H9 (cell line): ENCODE measurements at regions not wholly inside any gene's neighbourhood (a gene's known extent, or its start where the extent isn't known, plus 50 kb on each side); places are given as distances from the start of the nearest gene placed in this dataset.

ENCODE experiments used
- DNase-seq: peaks from one replicate; pipeline ENCODE4 v3.0.0-alpha.2; 2017
- H2AFZ ChIP-seq: one replicate; pipeline ENCODE4 v1.6.1; 2013; ENCODE audit warnings: mild to moderate bottlenecking, low read length, control low read depth, moderate library complexity
- H2AK5ac ChIP-seq: 2 replicates; pipeline ENCODE4 v1.6.1; 2013; ENCODE audit warnings: low read length, control low read depth, mixed read lengths; ENCODE audit not compliant: insufficient read length
- H2BK120ac ChIP-seq: one replicate; pipeline ENCODE4 v1.6.1; 2013; ENCODE audit warnings: low read depth, mild to moderate bottlenecking, low read length, control low read depth, inconsistent platforms; ENCODE audit not compliant: poor library complexity, severe bottlenecking
- H2BK12ac ChIP-seq: 2 replicates; pipeline ENCODE4 v1.6.1; 2013; ENCODE audit warnings: low read length, control low read depth, mixed read lengths, low read depth; ENCODE audit not compliant: insufficient read length
- H2BK15ac ChIP-seq: 2 replicates; pipeline ENCODE4 v1.6.1; 2013; ENCODE audit warnings: low read depth, low read length, control low read depth
- H2BK20ac ChIP-seq: one replicate; pipeline ENCODE4 v1.6.1; 2013; ENCODE audit warnings: low read depth, mild to moderate bottlenecking, low read length, control low read depth, inconsistent platforms; ENCODE audit not compliant: poor library complexity, severe bottlenecking
- H2BK5ac ChIP-seq: 2 replicates; pipeline ENCODE4 v1.6.1; 2013; ENCODE audit warnings: low read length, control low read depth, mixed read lengths; ENCODE audit not compliant: insufficient read length
- H3K14ac ChIP-seq: 2 replicates; pipeline ENCODE4 v1.6.1; 2013; ENCODE audit warnings: low read length, control low read depth; ENCODE audit not compliant: insufficient read depth
- H3K18ac ChIP-seq: 2 replicates; pipeline ENCODE4 v1.6.1; 2013; ENCODE audit warnings: low read depth, mild to moderate bottlenecking, mixed read lengths, low read length, control low read depth; ENCODE audit not compliant: insufficient read length
- H3K23ac ChIP-seq: 2 replicates; pipeline ENCODE4 v1.6.1; 2013; ENCODE audit warnings: low read length, control low read depth, mixed read lengths, low read depth; ENCODE audit not compliant: insufficient read length
- H3K23me2 ChIP-seq: 2 replicates; pipeline ENCODE4 v1.6.1; 2013; ENCODE audit warnings: low read depth, mild to moderate bottlenecking, mixed read lengths, low read length, control low read depth; ENCODE audit not compliant: insufficient read length, poor library complexity, severe bottlenecking
- H3K27ac ChIP-seq: 2 replicates; pipeline ENCODE4 v1.5.1; 2013; ENCODE audit warnings: low read length, control low read depth, mixed read lengths, low read depth; ENCODE audit not compliant: insufficient read length
- H3K27me3 ChIP-seq: 2 replicates; pipeline ENCODE4 v1.6.1; 2013; ENCODE audit warnings: low read length, control low read depth, inconsistent platforms; ENCODE audit not compliant: insufficient read depth
- H3K4ac ChIP-seq: 2 replicates; pipeline ENCODE4 v1.6.1; 2013; ENCODE audit warnings: low read depth, mild to moderate bottlenecking, control low read depth, inconsistent platforms, low read length, moderate library complexity
- H3K4me1 ChIP-seq: 2 replicates; pipeline ENCODE4 v1.6.1; 2013; ENCODE audit warnings: low read length, control low read depth, inconsistent platforms; ENCODE audit not compliant: insufficient read depth
- H3K4me2 ChIP-seq: 2 replicates; pipeline ENCODE4 v1.6.1; 2013; ENCODE audit warnings: low read length, control low read depth, mixed read lengths; ENCODE audit not compliant: insufficient read length, insufficient read depth
- H3K56ac ChIP-seq: 2 replicates; pipeline ENCODE4 v1.6.1; 2013; ENCODE audit warnings: low read depth, mild to moderate bottlenecking, mixed read lengths, low read length, control low read depth; ENCODE audit not compliant: insufficient read length
- H3K79me1 ChIP-seq: 2 replicates; pipeline ENCODE4 v1.6.1; 2013; ENCODE audit warnings: low read depth, mild to moderate bottlenecking, moderate library complexity, low read length, control low read depth, inconsistent platforms; ENCODE audit not compliant: insufficient read depth, poor library complexity, severe bottlenecking
- H3K79me2 ChIP-seq: 2 replicates; pipeline ENCODE4 v1.6.1; 2013; ENCODE audit warnings: low read length, control low read depth, inconsistent platforms; ENCODE audit not compliant: insufficient read depth
- H3K9ac ChIP-seq: 2 replicates; pipeline ENCODE4 v1.6.1; 2013; ENCODE audit warnings: low read length, control low read depth, mixed read lengths; ENCODE audit not compliant: insufficient read length; ENCODE audit errors: extremely low read depth
- H3K9me3 ChIP-seq: one replicate; pipeline ENCODE4 v1.6.1; 2013; ENCODE audit warnings: low read depth, low read length, inconsistent platforms; ENCODE audit not compliant: control insufficient read depth
- H3T11ph ChIP-seq: one replicate; pipeline ENCODE4 v1.6.1; 2013; ENCODE audit warnings: mild to moderate bottlenecking, low read length, control low read depth, inconsistent platforms
- H4K20me1 ChIP-seq: one replicate; pipeline ENCODE4 v1.6.1; 2013; ENCODE audit not compliant: control insufficient read depth, insufficient read length, insufficient read depth
- H4K5ac ChIP-seq: 2 replicates; pipeline ENCODE4 v1.6.1; 2013; ENCODE audit warnings: low read depth, mild to moderate bottlenecking, mixed read lengths, low read length, control low read depth; ENCODE audit not compliant: insufficient read length
- H4K8ac ChIP-seq: replicated peaks from 2 replicates; pipeline ENCODE4 v1.6.1; 2013; ENCODE audit warnings: low read length, control low read depth, mixed read lengths, low read depth; ENCODE audit not compliant: insufficient read length
- H4K91ac ChIP-seq: 2 replicates; pipeline ENCODE4 v1.6.1; 2013; ENCODE audit warnings: low read depth, mild to moderate bottlenecking, moderate library complexity, mixed read lengths, low read length, control low read depth; ENCODE audit not compliant: insufficient read length
- H3K27ac Mint-ChIP-seq, 3 experiments: 2 replicates in 2 of 3; 3 replicates in 1 of 3; pipeline ENCODE4 v1.8.0; 2020 to 2021; ENCODE audit warnings: mixed read lengths in 3 of 3, mild to moderate bottlenecking in 1 of 3, moderate library complexity in 1 of 3
- H3K27me3 Mint-ChIP-seq: 2 replicates; pipeline ENCODE4 v1.8.0; 2021; ENCODE audit warnings: low read depth, mild to moderate bottlenecking, moderate library complexity, mixed read lengths
- H3K36me3 Mint-ChIP-seq, 3 experiments: 2 replicates in 2 of 3; 3 replicates in 1 of 3; pipeline ENCODE4 v1.8.0; 2020 to 2021; ENCODE audit warnings: low read depth in 3 of 3, mixed read lengths in 3 of 3; ENCODE audit not compliant: insufficient read depth in 1 of 3
- H3K4me1 Mint-ChIP-seq, 2 experiments: 2 replicates each; pipeline ENCODE4 v1.8.0; 2020; ENCODE audit warnings: mixed read lengths in 2 of 2
- H3K4me3 Mint-ChIP-seq, 2 experiments: 2 replicates in 1 of 2; 3 replicates in 1 of 2; pipeline ENCODE4 v1.8.0; 2020 to 2021; ENCODE audit warnings: mild to moderate bottlenecking in 2 of 2, mixed read lengths in 2 of 2, moderate library complexity in 1 of 2
- H3K9me3 Mint-ChIP-seq, 2 experiments: 2 replicates in 1 of 2; 3 replicates in 1 of 2; pipeline ENCODE4 v1.8.0; 2020; ENCODE audit warnings: mild to moderate bottlenecking in 2 of 2, mixed read lengths in 2 of 2, moderate library complexity in 1 of 2
- WGBS: extraction: QIAGEN DNeasy Blood & Tissue Kit; methylation state at CpG from one replicate; pipeline ENCODE4 v1.1.7; 2013; ENCODE audit warnings: missing lambda C conversion rate, low lambda C conversion rate, mixed read lengths; ENCODE audit not compliant: insufficient read length; ENCODE audit errors: extremely low coverage; 5-methylcytosine and 5-hydroxymethylcytosine counted together
- TF ChIP-seq, protein P1 (sequence below): fragments of 200-600 bp; sonication (generic); conservative IDR thresholded peaks from 3 replicates; pipeline ENCODE4 v1.8.0; 2021; ENCODE audit warnings: antibody characterized with exemption, mild to moderate bottlenecking

DNA sequence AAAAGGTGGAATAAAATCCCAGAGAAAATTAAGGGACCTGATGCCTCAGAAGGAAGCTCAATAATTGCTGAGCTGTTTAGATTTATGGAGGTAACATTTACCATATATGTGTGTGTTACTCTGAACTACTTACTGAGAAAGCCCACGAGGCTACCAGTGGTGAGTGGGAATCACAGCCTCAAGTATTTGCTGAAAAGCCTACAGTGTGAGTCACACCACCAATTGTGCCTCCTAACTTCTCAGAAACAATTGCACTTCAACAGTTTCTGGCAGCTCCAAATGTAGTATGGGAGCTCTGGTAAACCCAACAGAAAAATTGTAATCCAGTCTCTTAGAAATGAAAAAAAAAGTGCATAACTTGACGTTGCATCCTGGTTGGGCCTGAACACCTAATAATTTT lies 551.6 kb downstream of the PRDM9 start:
- no peaks in the 10 kb centered on the region for H3K4me1 Mint-ChIP-seq
- Histone ChIP-seq H3K18ac (no peak overlapping the region), H2AK5ac (no peak overlapping the region), H2AFZ (no peak overlapping the region), H3K9me3 (no peaks in the 10 kb centered on the region), H2BK12ac (no peak overlapping the region), H3K27ac (no peak overlapping the region), H3K56ac (no peak overlapping the region), H3K23me2 (no peaks in the 10 kb centered on the region), H3K9ac (no peak overlapping the region), H3K14ac (no peak overlapping the region), H3T11ph (no peak overlapping the region), H3K4me2 (no peak overlapping the region), H3K23ac (no peak overlapping the region), H2BK20ac (no peak overlapping the region), H3K4ac (no peak overlapping the region), H4K91ac (no peak overlapping the region), H3K27me3 (no peaks in the 10 kb centered on the region), H3K4me1 (no peaks in the 10 kb centered on the region), H4K20me1 (no peaks in the 10 kb centered on the region), H2BK120ac (no peak overlapping the region), H4K8ac (no peak overlapping the region), H3K79me2 (no peaks in the 10 kb centered on the region), H2BK15ac (no peak overlapping the region), H3K79me1 (no peaks in the 10 kb centered on the region), H4K5ac (no peak overlapping the region), H2BK5ac (no peak overlapping the region)
- H3K4me3 Mint-ChIP-seq = no peak overlapping the region
- TF ChIP-seq, protein P1, sequence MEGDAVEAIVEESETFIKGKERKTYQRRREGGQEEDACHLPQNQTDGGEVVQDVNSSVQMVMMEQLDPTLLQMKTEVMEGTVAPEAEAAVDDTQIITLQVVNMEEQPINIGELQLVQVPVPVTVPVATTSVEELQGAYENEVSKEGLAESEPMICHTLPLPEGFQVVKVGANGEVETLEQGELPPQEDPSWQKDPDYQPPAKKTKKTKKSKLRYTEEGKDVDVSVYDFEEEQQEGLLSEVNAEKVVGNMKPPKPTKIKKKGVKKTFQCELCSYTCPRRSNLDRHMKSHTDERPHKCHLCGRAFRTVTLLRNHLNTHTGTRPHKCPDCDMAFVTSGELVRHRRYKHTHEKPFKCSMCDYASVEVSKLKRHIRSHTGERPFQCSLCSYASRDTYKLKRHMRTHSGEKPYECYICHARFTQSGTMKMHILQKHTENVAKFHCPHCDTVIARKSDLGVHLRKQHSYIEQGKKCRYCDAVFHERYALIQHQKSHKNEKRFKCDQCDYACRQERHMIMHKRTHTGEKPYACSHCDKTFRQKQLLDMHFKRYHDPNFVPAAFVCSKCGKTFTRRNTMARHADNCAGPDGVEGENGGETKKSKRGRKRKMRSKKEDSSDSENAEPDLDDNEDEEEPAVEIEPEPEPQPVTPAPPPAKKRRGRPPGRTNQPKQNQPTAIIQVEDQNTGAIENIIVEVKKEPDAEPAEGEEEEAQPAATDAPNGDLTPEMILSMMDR = no peak
- H3K27me3 Mint-ChIP-seq = no peaks in the 10 kb centered on the region; the same call in 1 of the 2 replicates
- no peak overlapping the region for H3K27ac Mint-ChIP-seq
- DNase-seq = no peak
- no peaks in the 10 kb centered on the region; a peak in 1 of 5 replicates for H3K9me3 Mint-ChIP-seq
- no peaks in the 10 kb centered on the region; a peak in 1 of 7 replicates for H3K36me3 Mint-ChIP-seq
- WGBS = no CpG with 5 or more reads among the region's 2 CpGs
